ENCODE measurements at regions not wholly inside any gene's neighbourhood (a gene's known extent, or its start where the extent isn't known, plus 50 kb on each side); places are given as distances from the start of the nearest gene placed in this dataset.

- 95% methylated on average over 6 of the region's 6 CpGs for WGBS
- no peaks in the 10 kb centered on the region for H3K9me3 ChIP-seq
- DNase-seq (ENCODE audit: low spot score in 2 of 2) = no peak
- TF ChIP-seq EP300 (IDR thresholded peaks at IDR 0.05) (no peak), POLR2A (IDR thresholded peaks at IDR 0.05) (no peak), POLR2AphosphoS5 (IDR thresholded peaks at IDR 0.05) (no peak)
- TF ChIP-seq, protein P1, sequence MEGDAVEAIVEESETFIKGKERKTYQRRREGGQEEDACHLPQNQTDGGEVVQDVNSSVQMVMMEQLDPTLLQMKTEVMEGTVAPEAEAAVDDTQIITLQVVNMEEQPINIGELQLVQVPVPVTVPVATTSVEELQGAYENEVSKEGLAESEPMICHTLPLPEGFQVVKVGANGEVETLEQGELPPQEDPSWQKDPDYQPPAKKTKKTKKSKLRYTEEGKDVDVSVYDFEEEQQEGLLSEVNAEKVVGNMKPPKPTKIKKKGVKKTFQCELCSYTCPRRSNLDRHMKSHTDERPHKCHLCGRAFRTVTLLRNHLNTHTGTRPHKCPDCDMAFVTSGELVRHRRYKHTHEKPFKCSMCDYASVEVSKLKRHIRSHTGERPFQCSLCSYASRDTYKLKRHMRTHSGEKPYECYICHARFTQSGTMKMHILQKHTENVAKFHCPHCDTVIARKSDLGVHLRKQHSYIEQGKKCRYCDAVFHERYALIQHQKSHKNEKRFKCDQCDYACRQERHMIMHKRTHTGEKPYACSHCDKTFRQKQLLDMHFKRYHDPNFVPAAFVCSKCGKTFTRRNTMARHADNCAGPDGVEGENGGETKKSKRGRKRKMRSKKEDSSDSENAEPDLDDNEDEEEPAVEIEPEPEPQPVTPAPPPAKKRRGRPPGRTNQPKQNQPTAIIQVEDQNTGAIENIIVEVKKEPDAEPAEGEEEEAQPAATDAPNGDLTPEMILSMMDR (IDR thresholded peaks at IDR 0.05) = no peak
- H3K36me3 ChIP-seq = no peaks in the 10 kb centered on the region
- no peak overlapping the region for H3K4me3 ChIP-seq
- H3K4me1 ChIP-seq = no peaks in the 10 kb centered on the region
- no peak overlapping the region for H3K27ac ChIP-seq
- H3K27me3 ChIP-seq = no peaks in the 10 kb centered on the region
These were observed 510.9 kb downstream of the ZNF608 start for GRCh38 chr5:124235576-124235975.

DNA sequence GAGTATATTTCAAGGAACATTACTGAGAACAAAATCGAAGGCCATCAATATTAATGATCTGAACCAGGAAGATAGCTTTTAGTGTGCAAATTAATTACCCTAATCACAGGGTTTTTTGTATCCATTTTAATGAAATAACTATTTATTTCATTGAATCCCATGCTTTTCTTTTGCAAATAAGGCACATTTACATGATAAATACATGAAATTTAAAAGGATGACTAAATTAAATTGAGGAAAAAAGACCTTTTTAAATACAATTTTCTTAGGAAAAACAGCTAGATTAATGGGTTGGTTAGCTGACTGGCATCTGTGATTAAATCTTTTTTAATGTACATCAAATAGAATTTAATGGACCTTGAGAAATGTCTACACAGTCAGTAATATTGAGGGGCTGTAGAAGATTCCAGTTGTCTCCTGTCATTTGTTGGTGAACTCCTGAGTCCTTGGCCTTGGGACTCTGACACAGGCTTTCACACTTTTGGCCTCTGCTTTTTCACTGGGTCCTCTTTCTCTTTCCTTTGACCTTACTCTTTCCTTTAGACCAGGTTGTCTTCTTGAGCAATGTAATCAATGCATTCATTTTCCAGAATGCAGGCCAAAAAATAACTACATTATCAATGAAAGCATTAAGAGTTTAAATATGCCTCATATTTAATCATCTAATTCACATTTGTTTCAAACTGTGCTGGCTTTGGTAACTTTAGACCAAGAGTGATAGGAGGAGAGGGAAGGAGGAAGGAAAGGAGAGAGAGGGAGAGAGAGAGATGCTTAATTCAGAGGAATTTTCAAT is 511.5 kb downstream of the ZNF608 start:
- no peaks in the 10 kb centered on the region for H3K27me3 ChIP-seq
- no peaks in the 10 kb centered on the region for H3K36me3 ChIP-seq
- H3K9me3 ChIP-seq = no peaks in the 10 kb centered on the region
- no peak for TF ChIP-seq EP300 (IDR thresholded peaks at IDR 0.05)
- WGBS = 93% methylated on average over 1 of the region's 1 CpG
- no peak overlapping the region for H3K27ac ChIP-seq
- no peak overlapping the region for H3K4me3 ChIP-seq
- DNase-seq (ENCODE audit: low spot score in 2 of 2) = no peak
- H3K4me1 ChIP-seq = no peaks in the 10 kb centered on the region

DNA sequence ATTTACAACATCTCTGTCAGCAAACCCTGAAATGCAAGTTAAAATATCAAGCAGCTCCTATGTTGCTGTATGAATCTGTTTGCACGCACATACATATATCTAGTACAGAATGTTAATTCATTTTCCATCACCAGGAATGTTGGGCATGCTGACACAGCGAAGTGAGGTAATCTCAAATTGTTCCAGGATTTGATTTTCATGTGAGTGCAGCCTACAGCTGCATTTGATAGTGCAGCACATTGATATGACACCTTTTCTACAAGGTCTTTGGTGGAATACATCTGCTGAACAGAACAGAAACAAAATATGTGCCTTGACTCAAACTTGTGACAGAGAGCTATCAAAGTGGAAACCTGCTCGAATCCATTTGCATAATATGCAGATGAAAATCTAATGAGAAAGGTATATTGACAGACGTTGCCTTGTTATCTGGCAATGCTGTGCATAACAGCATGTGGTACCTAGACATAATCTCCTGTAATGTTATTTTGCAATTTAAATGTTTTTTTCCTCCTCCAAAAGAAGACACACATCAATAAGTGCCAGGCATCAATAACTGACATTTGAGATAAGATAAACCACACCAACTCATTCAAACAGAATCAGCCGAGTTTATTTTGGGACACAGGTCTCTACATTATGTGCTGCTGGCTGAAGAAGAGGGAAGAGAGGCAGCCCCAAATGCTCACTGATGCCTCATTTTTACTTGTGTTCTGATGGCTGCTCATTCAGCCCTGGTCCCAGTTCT is 512.2 kb downstream of the ZNF608 start:
- WGBS = 67% methylated on average over 5 of the region's 5 CpGs
- no peak overlapping the region for H3K4me3 ChIP-seq
- H3K36me3 ChIP-seq = no peaks in the 10 kb centered on the region
- H3K4me1 ChIP-seq = no peaks in the 10 kb centered on the region
- H3K9me3 ChIP-seq = no peaks in the 10 kb centered on the region
- H3K27me3 ChIP-seq = no peaks in the 10 kb centered on the region
- DNase-seq (ENCODE audit: low spot score in 2 of 2) = no peak
- no peak overlapping the region for H3K27ac ChIP-seq
- TF ChIP-seq EP300 (IDR thresholded peaks at IDR 0.05) = no peak
- no peak for TF ChIP-seq POLR2AphosphoS5 (IDR thresholded peaks at IDR 0.05)
- TF ChIP-seq, protein P1 (IDR thresholded peaks at IDR 0.05) = no peak
- no peak for TF ChIP-seq POLR2A (IDR thresholded peaks at IDR 0.05)

DNA sequence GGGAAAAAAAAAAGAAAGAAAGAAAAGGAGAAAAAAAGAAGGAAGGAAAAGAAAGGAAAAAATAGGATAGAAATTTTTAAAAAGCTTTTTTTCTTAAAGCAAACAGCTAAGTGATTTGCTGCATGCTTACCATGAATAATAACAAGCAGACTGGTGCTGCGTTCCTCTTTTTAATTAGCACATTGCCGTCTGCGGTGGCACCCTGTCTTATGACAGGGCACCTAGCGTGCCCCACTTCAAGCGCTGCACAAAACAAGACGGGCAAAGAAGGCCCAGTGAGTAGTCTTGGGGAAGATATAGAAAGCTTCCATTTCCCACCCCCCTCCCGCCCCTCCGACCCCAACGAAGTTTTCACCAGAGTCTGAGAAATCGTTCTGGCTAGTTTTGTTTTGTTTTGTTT is 513.9 kb downstream of the ZNF608 start:
- H3K36me3 ChIP-seq = no peaks in the 10 kb centered on the region
- no peaks in the 10 kb centered on the region for H3K27me3 ChIP-seq
- 83% methylated on average over 10 of the region's 10 CpGs for WGBS
- no peaks in the 10 kb centered on the region for H3K9me3 ChIP-seq
- H3K27ac ChIP-seq = no peak overlapping the region
- no peak overlapping the region for H3K4me3 ChIP-seq
- DNase-seq (ENCODE audit: low spot score in 2 of 2) = no peak
- H3K4me1 ChIP-seq = no peaks in the 10 kb centered on the region
- TF ChIP-seq, protein P1 (IDR thresholded peaks at IDR 0.05) = no peak
- TF ChIP-seq POLR2AphosphoS5 (IDR thresholded peaks at IDR 0.05) = no peak
- TF ChIP-seq POLR2A (IDR thresholded peaks at IDR 0.05) = no peak
- TF ChIP-seq EP300 (IDR thresholded peaks at IDR 0.05) = no peak

- TF ChIP-seq EP300 (IDR thresholded peaks at IDR 0.05) (no peak), POLR2AphosphoS5 (IDR thresholded peaks at IDR 0.05) (no peak), POLR2A (IDR thresholded peaks at IDR 0.05) (no peak)
- TF ChIP-seq, protein P1 (IDR thresholded peaks at IDR 0.05) = no peak
- 93% methylated on average over 3 of the region's 3 CpGs for WGBS
- Histone ChIP-seq H3K27ac (no peak overlapping the region), H3K27me3 (no peaks in the 10 kb centered on the region), H3K4me3 (no peak overlapping the region), H3K4me1 (no peaks in the 10 kb centered on the region), H3K9me3 (no peaks in the 10 kb centered on the region), H3K36me3 (no peaks in the 10 kb centered on the region)
- no peak for DNase-seq (ENCODE audit: low spot score in 2 of 2)
These were observed 514.6 kb downstream of the ZNF608 start for GRCh38 chr5:124231802-124232201.
